Prostate gland (tissue), 2 donors: ENCODE measurements at regions not wholly inside any gene's neighbourhood (a gene's known extent, or its start where the extent isn't known, plus 50 kb on each side); places are given as distances from the start of the nearest gene placed in this dataset.
"Not testable (repeated sequence)": the region's sequence is repeated elsewhere in the genome, so short reads cannot be mapped to it uniquely, and the experiment has no call there.

Experiments used
- DNase-seq: peaks from one replicate; pipeline ENCODE4 v3.0.0-alpha.2; 2019; ENCODE audit warnings: low spot score
- H3K27ac ChIP-seq, 2 donors: fragments of 200-600 bp; sonication (generic); 2 replicates each; pipeline ENCODE4 v1.5.1; 2017 to 2019
- H3K27me3 ChIP-seq: fragments of 200-600 bp; sonication (generic); replicated peaks from 2 replicates; pipeline ENCODE4 v1.5.1; 2019; ENCODE audit not compliant: insufficient read depth
- H3K36me3 ChIP-seq, 2 donors: fragments of 200-600 bp; sonication (generic); 1 replicate in 1 of 2; 2 replicates in 1 of 2; pipeline versions ENCODE4 v1.5.1 to v1.8.1; 2017 to 2019
- H3K4me1 ChIP-seq: fragments of 200-600 bp; sonication (generic); replicated peaks from 2 replicates; pipeline ENCODE4 v1.5.1; 2019
- H3K4me3 ChIP-seq, 2 donors: fragments of 200-600 bp; sonication (generic); 2 replicates each; pipeline ENCODE4 v1.5.1; 2017 to 2019
- H3K9me3 ChIP-seq: fragments of 200-600 bp; sonication (generic); 2 replicates; pipeline ENCODE4 v1.5.1; 2017
- CTCF ChIP-seq, 4 experiments: fragments of 200-600 bp in 2 of 4; fragments of 450-650 bp in 2 of 4; sonication (generic) in 2 of 4; IDR thresholded peaks; 1 replicate in 3 of 4; 2 replicates in 1 of 4; pipeline ENCODE4 v1.5.1; 2016 to 2019; ENCODE audit warnings: antibody characterized with exemption in 4 of 4, mild to moderate bottlenecking in 2 of 4, moderate library complexity in 2 of 4
- POLR2A ChIP-seq: fragments of 450-650 bp; IDR thresholded peaks from one replicate; pipeline ENCODE4 v1.6.1; 2016; ENCODE audit warnings: antibody characterized with exemption, mild to moderate bottlenecking
- POLR2AphosphoS5 ChIP-seq: sonication (generic); formaldehyde crosslinking; IDR thresholded peaks from one replicate; pipeline ENCODE4 v1.6.1; 2017; ENCODE audit warnings: antibody characterized with exemption
- WGBS: methylation state at CpG from one replicate; pipeline ENCODE4 v1.1.5; 2018; 5-methylcytosine and 5-hydroxymethylcytosine counted together
- intact Hi-C: fragments of 100-400 bp; cut with DNase I; formaldehyde crosslinking; loops from one replicate; pipeline ENCODE4 v1.14.2; 2022

GRCh38 chr9:81826517-81826906 is 101.7 kb upstream of the SPATA31D4 start:
- Histone ChIP-seq H3K36me3 (no peaks in the 10 kb centered on the region), H3K4me1 (no peaks in the 10 kb centered on the region), H3K4me3 (no peak overlapping the region), H3K9me3 (no peaks in the 10 kb centered on the region), H3K27ac (no peak overlapping the region), H3K27me3 (no peaks in the 10 kb centered on the region)
- intact Hi-C loops = loop anchor here (10.0 kb wide), 1 partner anchor 432 kb away; no protein-coding TSS in a partner anchor
- no peak for DNase-seq
- TF ChIP-seq POLR2AphosphoS5 = no peak
- TF ChIP-seq POLR2A = no peak
- TF ChIP-seq CTCF (IDR thresholded peaks at IDR 0.05) = no peak
- 81% methylated on average over 15 of the region's 15 CpGs for WGBS

- WGBS = 93% methylated on average over 5 of the region's 5 CpGs
- Histone ChIP-seq H3K4me1 (no peaks in the 10 kb centered on the region), H3K27me3 (no peaks in the 10 kb centered on the region), H3K27ac (no peak overlapping the region), H3K4me3 (no peak overlapping the region), H3K36me3 (no peaks in the 10 kb centered on the region), H3K9me3 (no peaks in the 10 kb centered on the region)
- TF ChIP-seq POLR2AphosphoS5 (no peak), CTCF (IDR thresholded peaks at IDR 0.05) (no peak), POLR2A (no peak)
- no peak for DNase-seq
- intact Hi-C loops = loop anchor here (10.0 kb wide), 1 partner anchor 433 kb away; no protein-coding TSS in a partner anchor
Measured at GRCh38 chr9:81827616-81828296, 100.5 kb upstream of the SPATA31D4 start.

- 74% methylated on average over 5 of the region's 5 CpGs for WGBS
- no peaks in the 10 kb centered on the region for H3K4me1 ChIP-seq
- no peaks in the 10 kb centered on the region for H3K9me3 ChIP-seq
- H3K4me3 ChIP-seq = no peak overlapping the region
- H3K27me3 ChIP-seq = no peaks in the 10 kb centered on the region
- DNase-seq = no peak
- no peak overlapping the region for H3K27ac ChIP-seq
- H3K36me3 ChIP-seq = no peaks in the 10 kb centered on the region
- intact Hi-C loops = loop anchor here (10.0 kb wide), 1 partner anchor 435 kb away; no protein-coding TSS in a partner anchor
- no peak for TF ChIP-seq CTCF (IDR thresholded peaks at IDR 0.05)
- TF ChIP-seq POLR2A = no peak
- no peak for TF ChIP-seq POLR2AphosphoS5
Measured at GRCh38 chr9:81829195-81829882, 98.9 kb upstream of the SPATA31D4 start.

- DNase-seq, H3K27ac ChIP-seq, H3K4me1 ChIP-seq, H3K36me3 ChIP-seq, H3K27me3 ChIP-seq, H3K9me3 ChIP-seq, intact Hi-C loops, H3K4me3 ChIP-seq: not testable (repeated sequence)
- 95% methylated on average over 8 of the region's 8 CpGs for WGBS
Measured at GRCh38 chr9:81830431-81830830, 97.8 kb upstream of the SPATA31D4 start.

GRCh38 chr9:81832571-81833285 is 95.5 kb upstream of the SPATA31D4 start:
- 78% methylated on average over 6 of the region's 6 CpGs for WGBS
- no peak for DNase-seq
- Histone ChIP-seq H3K9me3 (no peaks in the 10 kb centered on the region), H3K4me3 (no peak overlapping the region), H3K27me3 (no peaks in the 10 kb centered on the region), H3K4me1 (no peaks in the 10 kb centered on the region), H3K27ac (no peak overlapping the region), H3K36me3 (no peaks in the 10 kb centered on the region)
- no peak for TF ChIP-seq POLR2AphosphoS5
- TF ChIP-seq POLR2A = no peak
- TF ChIP-seq CTCF (IDR thresholded peaks at IDR 0.05) = no peak
- intact Hi-C loops = no loop called here
